SU-DHL-6 (cell line): ENCODE measurements at regions not wholly inside any gene's neighbourhood (a gene's known extent, or its start where the extent isn't known, plus 50 kb on each side); places are given as distances from the start of the nearest gene placed in this dataset.

Experiments used
- H2AFZ ChIP-seq: fragments of 200-600 bp; sonication (generic); 2 replicates; pipeline ENCODE4 v1.6.1; 2014; ENCODE audit warnings: low read depth, mild to moderate bottlenecking, moderate library complexity, mixed read lengths, antibody characterized with exemption, low read length; ENCODE audit not compliant: severe bottlenecking
- H3F3A ChIP-seq: fragments of 200-600 bp; shearing (Covaris generic); 2 replicates; pipeline ENCODE4 v1.6.0; 2016; ENCODE audit warnings: antibody characterized with exemption, mild to moderate bottlenecking; ENCODE audit not compliant: insufficient read depth
- H3K27ac ChIP-seq: fragments of 200-600 bp; sonication (generic); 2 replicates; pipeline ENCODE4 v1.5.1; 2016; ENCODE audit warnings: low read depth, mild to moderate bottlenecking, low read length, moderate library complexity, mixed read lengths
- H3K27me3 ChIP-seq: fragments of 200-600 bp; sonication (generic), shearing (Covaris generic); 2 replicates; pipeline ENCODE4 v1.6.0; 2014; ENCODE audit warnings: mild to moderate bottlenecking, low read length
- H3K36me3 ChIP-seq: fragments of 200-600 bp; sonication (generic); 2 replicates; pipeline ENCODE4 v1.6.1; 2014; ENCODE audit warnings: mild to moderate bottlenecking, low read length, mixed read lengths
- H3K4me2 ChIP-seq: fragments of 300-600, 200-600 bp; shearing (Covaris generic), sonication (generic); 2 replicates; pipeline ENCODE4 v1.6.0; 2014; ENCODE audit warnings: low read length, low read depth, mild to moderate bottlenecking; ENCODE audit not compliant: poor library complexity, severe bottlenecking
- H3K4me3 ChIP-seq: fragments of 200-600 bp; sonication (generic); 2 replicates; pipeline ENCODE4 v1.5.1; 2014; ENCODE audit warnings: antibody characterized with exemption, low read length, mild to moderate bottlenecking, mixed read lengths; ENCODE audit not compliant: insufficient read depth, poor library complexity, severe bottlenecking
- H3K79me2 ChIP-seq: fragments of 200-600 bp; sonication (generic); 2 replicates; pipeline ENCODE4 v1.6.1; 2014; ENCODE audit warnings: mild to moderate bottlenecking, low read length, moderate library complexity; ENCODE audit not compliant: insufficient read depth
- H3K9ac ChIP-seq: fragments of 200-600 bp; sonication (generic); 2 replicates; pipeline ENCODE4 v1.7.0; 2014; ENCODE audit warnings: mild to moderate bottlenecking, low read length
- H3K9me2 ChIP-seq: fragments of 200-600 bp; sonication (generic); replicated peaks from 2 replicates; pipeline ENCODE4 v1.6.1; 2014; ENCODE audit warnings: low read length; ENCODE audit not compliant: insufficient read depth
- H3K9me3 ChIP-seq: fragments of 200-600 bp; sonication (generic); 2 replicates; pipeline ENCODE4 v1.6.1; 2014; ENCODE audit warnings: low read length, mixed read lengths; ENCODE audit not compliant: insufficient read depth
- H4K20me1 ChIP-seq: fragments of 200-600 bp; sonication (generic); 2 replicates; pipeline ENCODE4 v1.6.1; 2014; ENCODE audit warnings: low read depth, mild to moderate bottlenecking, antibody characterized with exemption, low read length, moderate library complexity, mixed read lengths
- EZH2phosphoT487 ChIP-seq: fragments of 200-600 bp; sonication (generic), shearing (Covaris generic); conservative IDR thresholded peaks from 2 replicates; pipeline ENCODE4 v1.6.1; 2018; ENCODE audit warnings: mild to moderate bottlenecking, antibody characterized with exemption, low read length, moderate library complexity, mixed read lengths
- TF ChIP-seq, protein P1 (sequence below): fragments of 200-600 bp; sonication (generic); IDR thresholded peaks from one replicate; pipeline ENCODE4 v1.5.1; 2017; ENCODE audit warnings: antibody characterized with exemption, mild to moderate bottlenecking, low read length, moderate library complexity; ENCODE audit not compliant: insufficient read depth, poor library complexity, severe bottlenecking

DNA sequence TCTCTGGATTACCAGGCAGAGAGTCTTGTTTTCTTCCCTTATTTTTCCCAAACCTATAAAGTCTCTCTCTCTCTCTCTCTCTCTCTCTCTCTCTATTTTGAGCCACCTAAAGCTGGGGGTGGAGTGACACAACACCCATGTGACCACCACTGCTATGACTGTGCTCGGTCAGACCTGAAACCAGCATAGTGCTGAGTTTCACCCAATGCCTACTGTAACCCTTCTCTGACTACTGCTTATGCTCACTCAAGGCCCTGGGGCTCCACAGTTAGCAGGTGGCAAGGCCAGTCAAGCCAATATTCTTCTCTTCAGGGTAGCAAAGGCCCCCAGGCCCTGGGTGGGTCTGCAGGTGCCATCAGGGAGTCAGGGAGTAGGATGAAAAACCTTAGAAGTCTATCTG is 114.7 kb upstream of the ARMCX2 start:
- no peaks in the 10 kb centered on the region for H3K27me3 ChIP-seq
- H3K4me3 ChIP-seq = no peak overlapping the region
- H3K9me3 ChIP-seq = no peaks in the 10 kb centered on the region
- H3K9me2 ChIP-seq = no peaks in the 10 kb centered on the region
- H3K27ac ChIP-seq = no peak overlapping the region
- H2AFZ ChIP-seq = no peak overlapping the region
- H3K9ac ChIP-seq = no peak overlapping the region
- no peaks in the 10 kb centered on the region for H3K36me3 ChIP-seq
- H3F3A ChIP-seq = no peaks in the 10 kb centered on the region
- no peaks in the 10 kb centered on the region for H4K20me1 ChIP-seq
- no peak overlapping the region for H3K4me2 ChIP-seq
- TF ChIP-seq, protein P1, sequence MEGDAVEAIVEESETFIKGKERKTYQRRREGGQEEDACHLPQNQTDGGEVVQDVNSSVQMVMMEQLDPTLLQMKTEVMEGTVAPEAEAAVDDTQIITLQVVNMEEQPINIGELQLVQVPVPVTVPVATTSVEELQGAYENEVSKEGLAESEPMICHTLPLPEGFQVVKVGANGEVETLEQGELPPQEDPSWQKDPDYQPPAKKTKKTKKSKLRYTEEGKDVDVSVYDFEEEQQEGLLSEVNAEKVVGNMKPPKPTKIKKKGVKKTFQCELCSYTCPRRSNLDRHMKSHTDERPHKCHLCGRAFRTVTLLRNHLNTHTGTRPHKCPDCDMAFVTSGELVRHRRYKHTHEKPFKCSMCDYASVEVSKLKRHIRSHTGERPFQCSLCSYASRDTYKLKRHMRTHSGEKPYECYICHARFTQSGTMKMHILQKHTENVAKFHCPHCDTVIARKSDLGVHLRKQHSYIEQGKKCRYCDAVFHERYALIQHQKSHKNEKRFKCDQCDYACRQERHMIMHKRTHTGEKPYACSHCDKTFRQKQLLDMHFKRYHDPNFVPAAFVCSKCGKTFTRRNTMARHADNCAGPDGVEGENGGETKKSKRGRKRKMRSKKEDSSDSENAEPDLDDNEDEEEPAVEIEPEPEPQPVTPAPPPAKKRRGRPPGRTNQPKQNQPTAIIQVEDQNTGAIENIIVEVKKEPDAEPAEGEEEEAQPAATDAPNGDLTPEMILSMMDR = no peak
- TF ChIP-seq EZH2phosphoT487 = no peak
- no peaks in the 10 kb centered on the region for H3K79me2 ChIP-seq

DNA sequence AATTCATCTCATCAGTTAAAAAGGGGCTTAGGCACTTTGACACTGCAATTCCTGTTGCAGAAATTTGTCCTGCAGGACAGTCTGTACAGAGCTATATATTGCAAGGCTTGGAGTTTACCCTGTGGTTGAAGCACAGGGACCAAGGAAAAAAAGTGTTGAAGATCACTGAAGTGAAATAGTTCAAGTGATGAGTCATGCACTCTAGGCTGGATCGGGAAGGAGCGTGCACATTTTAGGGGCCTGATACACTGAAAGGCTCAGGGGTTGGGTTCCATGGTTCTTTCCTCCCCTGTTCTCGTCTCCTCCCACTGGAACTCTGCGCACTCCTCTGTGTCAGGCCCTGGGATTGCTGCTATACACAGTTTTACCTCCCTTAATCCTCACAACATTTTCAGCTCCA is 104.9 kb upstream of the ARMCX2 start:
- Histone ChIP-seq H2AFZ (no peak overlapping the region), H3K9me2 (no peaks in the 10 kb centered on the region), H3K27me3 (no peaks in the 10 kb centered on the region), H3K27ac (no peak overlapping the region), H3K4me3 (no peak overlapping the region), H3F3A (no peaks in the 10 kb centered on the region), H4K20me1 (no peaks in the 10 kb centered on the region), H3K4me2 (no peak overlapping the region), H3K9me3 (no peaks in the 10 kb centered on the region), H3K9ac (no peak overlapping the region), H3K36me3 (no peaks in the 10 kb centered on the region), H3K79me2 (no peaks in the 10 kb centered on the region)
- TF ChIP-seq EZH2phosphoT487 = no peak
- TF ChIP-seq, protein P1 = no peak

DNA sequence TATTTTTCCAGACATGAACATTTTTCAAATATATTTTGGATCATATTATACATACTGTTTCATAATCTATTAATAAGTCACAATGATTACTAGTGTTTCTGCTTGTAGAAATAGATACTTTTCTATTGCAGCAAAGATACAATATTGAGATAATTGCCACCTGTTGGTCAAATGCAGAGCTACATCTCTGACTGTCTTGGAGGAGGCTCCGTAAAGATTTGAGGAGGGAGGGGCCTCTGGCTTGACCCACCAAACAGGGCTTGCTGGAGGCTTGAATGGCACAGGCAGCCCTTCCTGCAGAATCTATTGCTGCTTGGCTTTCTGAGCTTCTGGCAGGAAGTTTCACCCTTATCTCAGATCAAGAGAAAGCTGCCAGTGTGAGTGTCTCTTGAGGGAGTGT is 99.3 kb upstream of the ARMCX2 start:
- no peaks in the 10 kb centered on the region for H4K20me1 ChIP-seq
- no peak overlapping the region for H3K4me2 ChIP-seq
- no peak overlapping the region for H3K9ac ChIP-seq
- no peak overlapping the region for H3K27ac ChIP-seq
- H3K79me2 ChIP-seq = no peaks in the 10 kb centered on the region
- no peak overlapping the region for H3K4me3 ChIP-seq
- H3K9me2 ChIP-seq = no peaks in the 10 kb centered on the region
- no peaks in the 10 kb centered on the region for H3K9me3 ChIP-seq
- no peaks in the 10 kb centered on the region for H3K36me3 ChIP-seq
- no peak overlapping the region for H2AFZ ChIP-seq
- H3F3A ChIP-seq = no peaks in the 10 kb centered on the region
- H3K27me3 ChIP-seq = no peaks in the 10 kb centered on the region
- TF ChIP-seq, protein P1 = peak; percentile 16
- no peak for TF ChIP-seq EZH2phosphoT487

DNA sequence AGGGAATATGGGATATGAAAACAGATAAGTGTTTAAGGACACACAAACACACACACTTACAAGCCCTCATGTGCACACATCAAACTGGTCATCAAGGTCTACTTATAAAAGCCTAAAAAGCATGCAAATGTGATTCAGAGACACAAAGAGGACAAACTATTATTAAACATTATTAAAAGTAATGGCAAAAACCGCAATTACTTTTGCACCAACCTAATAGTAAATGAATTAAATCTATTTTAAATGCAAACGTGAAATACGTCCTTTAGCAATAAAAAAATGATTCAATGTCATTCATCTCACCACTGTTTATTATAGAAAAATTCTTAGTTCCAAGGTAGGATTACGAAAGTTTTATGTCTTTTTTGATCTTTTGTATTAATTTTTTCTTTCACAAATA is 91.1 kb upstream of the ARMCX2 start:
- TF ChIP-seq, protein P1 = no peak
- no peaks in the 10 kb centered on the region for H3K9me3 ChIP-seq
- no peaks in the 10 kb centered on the region for H3K9me2 ChIP-seq
- H3K79me2 ChIP-seq = no peaks in the 10 kb centered on the region
- H3K9ac ChIP-seq = no peak overlapping the region
- no peak overlapping the region for H3K4me2 ChIP-seq
- H3K4me3 ChIP-seq = no peak overlapping the region
- H4K20me1 ChIP-seq = no peaks in the 10 kb centered on the region
- no peak overlapping the region for H3K27ac ChIP-seq
- H2AFZ ChIP-seq = no peak overlapping the region
- no peaks in the 10 kb centered on the region for H3F3A ChIP-seq
- H3K36me3 ChIP-seq = no peaks in the 10 kb centered on the region
- no peaks in the 10 kb centered on the region for H3K27me3 ChIP-seq
